GM10266 (cell line): ENCODE measurements at regions not wholly inside any gene's neighbourhood (a gene's known extent, or its start where the extent isn't known, plus 50 kb on each side); places are given as distances from the start of the nearest gene placed in this dataset.
"Not testable (repeated sequence)": the region's sequence is repeated elsewhere in the genome, so short reads cannot be mapped to it uniquely, and the experiment has no call there.

ENCODE experiments used
- DNase-seq: peaks from one replicate; pipeline ENCODE4 v3.0.0; 2012; ENCODE audit errors: extremely low spot score
- TF ChIP-seq, protein P1 (sequence below): IDR thresholded peaks from 2 replicates; pipeline ENCODE4 v1.5.1; 2012; ENCODE audit warnings: mild to moderate bottlenecking, low read depth; ENCODE audit not compliant: control insufficient read depth, insufficient read depth; ENCODE audit errors: missing control alignments

DNA sequence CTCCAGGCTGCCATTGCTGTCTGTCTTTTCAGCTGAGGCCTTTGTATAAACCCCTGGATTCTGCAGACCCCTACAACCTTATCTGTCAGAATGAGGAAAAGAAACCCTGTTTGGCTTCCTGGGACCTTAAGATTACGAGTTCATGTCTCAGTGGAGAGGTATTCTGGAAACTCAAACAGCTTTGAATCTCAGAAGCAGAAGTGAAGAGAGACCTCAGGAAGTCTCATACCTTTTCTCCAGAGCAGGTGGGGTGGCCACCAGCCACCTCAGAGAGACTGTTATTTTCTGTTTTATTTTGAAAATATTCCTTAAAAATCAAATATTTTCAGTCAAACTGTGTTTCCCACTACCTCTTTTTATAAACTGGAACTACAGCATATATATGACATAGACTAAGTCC lies 457.5 kb downstream of the TMEM232 start:
- TF ChIP-seq, protein P1, sequence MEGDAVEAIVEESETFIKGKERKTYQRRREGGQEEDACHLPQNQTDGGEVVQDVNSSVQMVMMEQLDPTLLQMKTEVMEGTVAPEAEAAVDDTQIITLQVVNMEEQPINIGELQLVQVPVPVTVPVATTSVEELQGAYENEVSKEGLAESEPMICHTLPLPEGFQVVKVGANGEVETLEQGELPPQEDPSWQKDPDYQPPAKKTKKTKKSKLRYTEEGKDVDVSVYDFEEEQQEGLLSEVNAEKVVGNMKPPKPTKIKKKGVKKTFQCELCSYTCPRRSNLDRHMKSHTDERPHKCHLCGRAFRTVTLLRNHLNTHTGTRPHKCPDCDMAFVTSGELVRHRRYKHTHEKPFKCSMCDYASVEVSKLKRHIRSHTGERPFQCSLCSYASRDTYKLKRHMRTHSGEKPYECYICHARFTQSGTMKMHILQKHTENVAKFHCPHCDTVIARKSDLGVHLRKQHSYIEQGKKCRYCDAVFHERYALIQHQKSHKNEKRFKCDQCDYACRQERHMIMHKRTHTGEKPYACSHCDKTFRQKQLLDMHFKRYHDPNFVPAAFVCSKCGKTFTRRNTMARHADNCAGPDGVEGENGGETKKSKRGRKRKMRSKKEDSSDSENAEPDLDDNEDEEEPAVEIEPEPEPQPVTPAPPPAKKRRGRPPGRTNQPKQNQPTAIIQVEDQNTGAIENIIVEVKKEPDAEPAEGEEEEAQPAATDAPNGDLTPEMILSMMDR = no peak
- no peak for DNase-seq

DNA sequence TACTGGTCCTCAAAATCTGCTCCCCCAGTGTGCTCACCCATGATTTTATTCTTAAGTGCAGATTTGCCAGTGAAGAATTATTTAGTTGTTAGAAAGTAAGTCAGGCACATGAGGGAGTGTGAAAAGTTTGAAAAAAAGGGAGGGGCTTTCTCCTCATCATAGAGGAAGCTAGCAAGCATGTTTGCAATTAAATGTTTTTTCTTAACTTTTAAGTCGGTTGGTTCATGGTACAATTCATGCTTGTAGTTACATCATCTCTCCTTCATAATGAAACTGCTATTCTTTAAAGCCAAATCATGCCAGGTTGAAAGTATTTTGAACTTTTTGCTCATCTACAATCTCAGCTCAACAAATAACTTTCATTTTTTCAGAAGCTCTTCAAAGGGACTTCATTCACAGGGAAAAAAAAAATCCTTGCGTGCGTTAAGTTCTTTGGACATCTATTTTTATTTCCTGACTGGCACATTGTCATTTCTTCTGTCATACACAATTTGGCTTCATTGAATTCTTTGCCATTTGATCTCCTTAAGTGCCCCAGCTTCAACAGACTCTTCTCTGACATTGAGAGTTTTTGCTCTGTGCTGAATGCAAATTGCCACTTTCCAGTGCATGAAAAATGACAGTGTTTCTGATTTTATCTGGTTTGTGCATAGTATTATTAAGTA lies 456.9 kb downstream of the TMEM232 start:
- DNase-seq = no peak
- TF ChIP-seq, protein P1 = no peak

DNA sequence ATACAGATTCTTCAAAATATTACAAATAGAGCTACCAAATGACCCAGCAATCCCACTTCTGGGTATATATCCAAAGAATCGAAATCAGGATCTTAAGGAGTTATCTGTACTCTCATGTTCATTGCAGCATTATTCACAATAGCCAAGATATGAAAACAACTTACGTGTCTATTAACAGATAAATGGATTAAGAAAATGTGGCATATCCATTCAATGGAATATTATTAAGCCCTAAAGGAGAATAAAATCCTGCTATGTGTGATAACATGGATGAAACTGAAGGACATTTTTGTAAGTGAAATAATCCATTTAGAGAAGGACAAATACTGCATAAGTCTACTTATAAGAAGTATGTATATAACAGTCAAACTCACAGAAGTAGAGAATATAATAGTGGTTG lies 450.6 kb downstream of the TMEM232 start:
- TF ChIP-seq, protein P1 = no peak
- DNase-seq = no peak

DNA sequence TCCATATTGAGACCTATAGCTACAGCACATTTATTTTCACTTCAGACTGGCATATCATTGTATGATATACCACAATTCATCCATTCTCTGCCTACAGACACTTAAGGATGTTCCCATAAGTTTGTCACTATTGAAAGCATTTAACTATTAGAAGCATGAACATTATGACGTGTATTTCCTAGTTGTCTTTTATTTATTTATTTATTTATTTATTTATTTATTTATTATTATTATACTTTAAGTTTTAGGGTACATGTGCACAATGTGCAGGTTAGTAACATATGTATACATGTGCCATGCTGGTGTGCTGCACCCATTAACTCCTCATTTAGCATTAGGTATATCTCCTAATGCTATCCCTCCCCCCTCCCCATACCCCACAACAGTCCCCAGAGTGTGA lies 448.0 kb downstream of the TMEM232 start:
- DNase-seq = not testable (repeated sequence)

DNA sequence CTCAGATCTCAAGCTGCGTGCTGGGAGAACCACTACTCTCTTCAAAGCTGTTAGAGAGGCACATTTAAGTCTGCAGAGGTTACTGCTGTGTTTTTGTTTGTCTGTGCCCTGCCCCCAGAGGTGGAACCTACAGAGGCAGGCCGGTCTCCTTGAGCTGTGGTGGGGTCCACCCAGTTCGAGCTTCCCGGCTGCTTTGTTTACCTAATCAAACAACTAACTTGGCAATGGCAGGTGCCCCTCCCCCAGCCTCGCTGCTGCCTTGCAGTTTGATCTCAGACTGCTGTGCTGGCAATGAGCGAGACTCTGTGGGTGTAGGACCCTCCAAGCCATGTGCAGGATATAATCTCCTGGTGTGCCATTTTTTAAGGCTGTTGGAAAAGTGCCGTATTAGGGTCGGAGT lies 442.4 kb downstream of the TMEM232 start:
- not testable (repeated sequence) for DNase-seq

DNA sequence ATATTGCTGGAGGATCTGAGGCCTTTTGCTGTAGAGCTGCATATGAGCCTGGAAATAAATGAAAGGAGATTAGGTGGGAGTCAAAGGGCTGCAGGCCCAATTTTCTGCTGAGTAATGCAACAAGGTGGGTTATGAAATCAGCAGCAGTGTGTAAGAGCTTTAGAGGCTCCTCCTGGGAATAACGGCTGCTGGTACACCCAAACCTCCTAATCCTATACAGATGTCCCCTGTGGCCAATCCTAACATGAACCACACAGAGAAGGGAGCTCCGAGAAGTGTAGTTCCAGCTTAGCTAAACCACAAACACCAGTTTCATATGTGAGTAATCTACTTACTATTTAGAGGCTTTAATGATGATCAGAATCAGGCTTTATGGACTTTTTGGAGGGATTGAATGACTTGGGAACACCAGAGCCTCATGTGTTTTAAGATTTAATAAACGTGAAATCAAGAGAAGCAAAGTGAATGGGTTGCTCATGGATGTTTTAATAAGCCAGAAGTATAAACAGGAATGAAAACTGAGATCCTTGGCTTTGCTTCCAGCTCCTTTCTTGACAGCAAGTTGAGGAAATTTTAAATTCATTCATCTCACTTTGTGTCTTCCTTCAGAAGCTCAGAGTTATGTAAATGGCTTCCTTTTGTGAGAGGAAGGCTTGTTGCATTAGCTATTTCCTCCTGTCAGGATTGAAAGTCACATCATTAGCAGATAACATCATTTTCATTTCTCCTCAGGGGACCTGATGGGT lies 437.5 kb downstream of the TMEM232 start:
- TF ChIP-seq, protein P1 = no peak
- no peak for DNase-seq

DNA sequence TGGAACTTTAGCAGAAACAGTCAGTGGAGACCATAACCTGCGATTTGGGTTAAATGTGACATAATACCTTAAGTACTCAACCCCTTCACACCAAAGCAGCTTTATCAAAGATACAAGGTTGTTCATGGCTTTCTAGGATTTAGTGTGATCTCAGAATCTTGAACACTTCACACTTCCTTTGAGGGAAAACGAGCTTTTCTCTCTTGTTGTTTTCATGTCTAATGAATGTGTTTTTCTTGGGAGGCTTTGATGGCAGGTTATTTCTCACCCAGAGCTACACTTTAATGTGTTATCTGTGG lies 437.0 kb downstream of the TMEM232 start:
- TF ChIP-seq, protein P1 = no peak
- no peak for DNase-seq

DNA sequence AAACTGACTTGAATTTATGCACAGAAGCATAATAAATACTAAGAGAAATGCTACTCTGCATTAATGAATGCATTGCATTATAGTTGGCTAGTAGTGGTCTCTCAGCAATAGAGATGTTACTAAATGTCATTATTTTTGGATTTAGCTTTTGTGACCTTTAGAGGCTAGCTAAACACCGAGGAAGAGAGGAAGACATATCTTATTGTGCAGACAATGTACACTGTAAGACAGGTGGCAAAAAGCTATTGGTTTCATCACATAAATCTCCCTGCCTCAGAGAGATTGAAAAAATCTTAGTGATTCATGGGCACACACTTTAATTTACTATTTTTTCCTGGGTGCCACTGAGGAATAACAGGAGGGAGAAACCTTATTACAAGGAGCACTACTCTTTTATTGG lies 435.9 kb downstream of the TMEM232 start:
- no peak for DNase-seq
- TF ChIP-seq, protein P1 = no peak
